KMS-11 (cell line): ENCODE measurements at regions not wholly inside any gene's neighbourhood (a gene's known extent, or its start where the extent isn't known, plus 50 kb on each side); places are given as distances from the start of the nearest gene placed in this dataset.
"Not testable (repeated sequence)": the region's sequence is repeated elsewhere in the genome, so short reads cannot be mapped to it uniquely, and the experiment has no call there.

Experiments used
- H2AFZ ChIP-seq: fragments of 200-600 bp; sonication (generic); 2 replicates; pipeline ENCODE4 v1.6.1; 2016; ENCODE audit warnings: antibody characterized with exemption, mixed run types, low read depth
- H3K27ac ChIP-seq: fragments of 200-600 bp; sonication (generic); 2 replicates; pipeline ENCODE4 v1.6.1; 2016; ENCODE audit warnings: mild to moderate bottlenecking, mixed run types
- H3K27me3 ChIP-seq: fragments of 200-600 bp; sonication (generic); 2 replicates; pipeline ENCODE4 v1.6.1; 2017; ENCODE audit warnings: mild to moderate bottlenecking, low read depth, mixed run types, moderate library complexity; ENCODE audit not compliant: insufficient read depth
- H3K36me3 ChIP-seq: fragments of 200-600 bp; sonication (generic); 2 replicates; pipeline ENCODE4 v1.6.1; 2017; ENCODE audit warnings: mild to moderate bottlenecking, mixed run types; ENCODE audit not compliant: insufficient read depth
- H3K4me1 ChIP-seq: fragments of 200-600 bp; sonication (generic); 2 replicates; pipeline ENCODE4 v1.6.1; 2016; ENCODE audit warnings: mild to moderate bottlenecking, low read depth, mixed run types; ENCODE audit not compliant: poor library complexity, severe bottlenecking
- H3K4me2 ChIP-seq: fragments of 200-600 bp; sonication (generic); 2 replicates; pipeline ENCODE4 v1.7.0; 2016; ENCODE audit warnings: mild to moderate bottlenecking, mixed run types
- H3K4me3 ChIP-seq: fragments of 200-600 bp; sonication (generic); IDR thresholded peaks from 2 replicates; pipeline ENCODE4 v1.6.1; 2017; ENCODE audit warnings: low read depth, low read length, mixed read lengths; ENCODE audit not compliant: insufficient read depth
- H3K79me2 ChIP-seq: fragments of 200-600 bp; sonication (generic); 2 replicates; pipeline ENCODE4 v1.6.1; 2016; ENCODE audit warnings: low read depth, mixed run types; ENCODE audit not compliant: insufficient read depth
- H3K9ac ChIP-seq: fragments of 200-600 bp; sonication (generic); 2 replicates; pipeline ENCODE4 v1.6.1; 2016; ENCODE audit warnings: mild to moderate bottlenecking, mixed run types
- H4K20me1 ChIP-seq: fragments of 200-600 bp; sonication (generic); 2 replicates; pipeline ENCODE4 v1.6.1; 2016; ENCODE audit warnings: mild to moderate bottlenecking, mixed run types; ENCODE audit not compliant: insufficient read depth
- CTCF ChIP-seq: fragments of 200-600 bp; sonication (generic); conservative IDR thresholded peaks from 2 replicates; pipeline ENCODE4 v1.6.1; 2017; ENCODE audit warnings: low read depth, mild to moderate bottlenecking, antibody characterized with exemption, low read length, moderate library complexity, mixed read lengths

DNA sequence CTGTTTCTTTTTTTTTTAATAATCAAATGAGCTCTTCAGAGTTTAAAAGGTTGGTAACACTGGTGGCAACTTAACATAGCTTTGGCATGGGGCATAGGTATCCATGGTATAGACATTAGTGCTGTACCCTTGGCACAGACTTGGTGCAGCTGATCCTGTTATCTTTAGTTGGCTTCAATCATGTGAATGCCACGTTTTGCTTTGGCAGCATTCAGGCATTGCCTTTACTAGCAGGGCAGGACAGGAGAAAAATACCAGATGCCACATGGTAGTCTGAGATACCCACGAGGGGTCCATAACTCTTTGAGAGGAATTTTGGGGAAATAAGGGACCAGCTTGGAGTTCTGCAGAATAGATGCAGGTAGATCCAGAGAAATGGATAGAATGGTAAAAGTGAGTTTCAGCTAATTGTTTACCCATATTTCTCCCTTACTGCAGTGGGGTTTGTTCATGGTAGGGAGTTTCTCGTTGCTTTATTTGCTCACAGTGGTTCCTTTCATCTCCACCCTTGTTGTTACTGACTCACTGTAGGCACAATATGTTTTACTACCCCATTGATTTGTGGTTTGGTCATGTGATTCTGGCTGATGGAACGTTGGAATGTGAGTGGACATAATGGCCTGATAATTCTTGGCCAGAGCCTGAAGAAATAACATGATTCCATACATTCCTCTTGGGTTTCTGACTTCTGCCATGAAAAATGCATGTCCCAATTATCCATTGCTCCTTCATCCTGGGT lies 342.7 kb downstream of the GLUD2 start:
- no peaks in the 10 kb centered on the region for H3K4me1 ChIP-seq

GRCh38 chrX:121405826-121406225 lies 358.4 kb downstream of the GLUD2 start:
- Histone ChIP-seq H3K36me3 (no peaks in the 10 kb centered on the region), H3K79me2 (no peaks in the 10 kb centered on the region), H3K9ac (no peak overlapping the region), H3K27me3 (no peaks in the 10 kb centered on the region), H3K4me3 (no peak overlapping the region), H3K4me2 (no peak overlapping the region), H3K4me1 (no peaks in the 10 kb centered on the region), H2AFZ (no peak overlapping the region), H4K20me1 (no peaks in the 10 kb centered on the region), H3K27ac (no peak overlapping the region)
- TF ChIP-seq CTCF, result no peak

More for the DNA sequence above, 342.7 kb downstream of the GLUD2 start:
- Histone ChIP-seq H3K36me3 (no peaks in the 10 kb centered on the region), H3K79me2 (no peaks in the 10 kb centered on the region), H3K9ac (no peak overlapping the region), H3K4me3 (no peak overlapping the region), H3K4me2 (no peak overlapping the region), H2AFZ (no peak overlapping the region), H3K27me3 (no peaks in the 10 kb centered on the region), H3K27ac (no peak overlapping the region), H4K20me1 (no peaks in the 10 kb centered on the region)
- TF ChIP-seq CTCF, result no peak

GRCh38 chrX:121407627-121408026 lies 360.2 kb downstream of the GLUD2 start:
- H3K4me3 ChIP-seq, result no peak overlapping the region
- no peaks in the 10 kb centered on the region for H3K4me1 ChIP-seq
- H3K9ac ChIP-seq, result no peak overlapping the region
- H2AFZ ChIP-seq, result no peak overlapping the region
- no peak for TF ChIP-seq CTCF
- H3K27ac ChIP-seq, result no peak overlapping the region
- no peaks in the 10 kb centered on the region for H3K27me3 ChIP-seq
- H4K20me1 ChIP-seq, result no peaks in the 10 kb centered on the region
- no peak overlapping the region for H3K4me2 ChIP-seq
- no peaks in the 10 kb centered on the region for H3K36me3 ChIP-seq
- H3K79me2 ChIP-seq, result no peaks in the 10 kb centered on the region

- H3K27me3 ChIP-seq, H3K27ac ChIP-seq, H3K36me3 ChIP-seq, H2AFZ ChIP-seq, H3K4me2 ChIP-seq, H3K4me1 ChIP-seq, H3K9ac ChIP-seq, H3K4me3 ChIP-seq, H3K79me2 ChIP-seq, H4K20me1 ChIP-seq: not testable (repeated sequence)
Measured at GRCh38 chrX:121431514-121431913, 384.1 kb downstream of the GLUD2 start.

DNA sequence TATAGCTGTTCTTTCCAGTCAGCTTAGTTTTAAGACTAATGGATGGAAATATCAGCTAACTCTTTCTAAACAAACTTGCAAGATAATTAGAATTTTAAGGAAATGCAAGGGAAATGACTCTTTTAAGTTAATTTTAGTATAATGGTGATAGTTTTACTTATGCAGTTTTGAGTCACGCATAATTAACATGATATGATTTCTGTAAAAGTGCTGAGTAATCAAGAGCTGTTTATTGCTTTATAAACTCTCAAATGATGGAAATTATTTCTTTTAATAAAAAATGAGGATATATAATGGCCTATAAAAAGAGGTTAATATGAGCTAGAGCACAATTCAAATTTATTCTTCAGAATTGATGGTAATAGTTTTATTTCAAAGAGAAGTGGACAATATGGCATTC lies 385.9 kb downstream of the GLUD2 start:
- no peaks in the 10 kb centered on the region for H3K79me2 ChIP-seq
- no peak overlapping the region for H2AFZ ChIP-seq
- H4K20me1 ChIP-seq, result no peaks in the 10 kb centered on the region
- H3K9ac ChIP-seq, result no peak overlapping the region
- no peak for TF ChIP-seq CTCF
- no peak overlapping the region for H3K4me2 ChIP-seq
- H3K27ac ChIP-seq, result no peak overlapping the region
- no peaks in the 10 kb centered on the region for H3K36me3 ChIP-seq
- H3K4me1 ChIP-seq, result no peaks in the 10 kb centered on the region
- H3K27me3 ChIP-seq, result no peaks in the 10 kb centered on the region
- no peak overlapping the region for H3K4me3 ChIP-seq

DNA sequence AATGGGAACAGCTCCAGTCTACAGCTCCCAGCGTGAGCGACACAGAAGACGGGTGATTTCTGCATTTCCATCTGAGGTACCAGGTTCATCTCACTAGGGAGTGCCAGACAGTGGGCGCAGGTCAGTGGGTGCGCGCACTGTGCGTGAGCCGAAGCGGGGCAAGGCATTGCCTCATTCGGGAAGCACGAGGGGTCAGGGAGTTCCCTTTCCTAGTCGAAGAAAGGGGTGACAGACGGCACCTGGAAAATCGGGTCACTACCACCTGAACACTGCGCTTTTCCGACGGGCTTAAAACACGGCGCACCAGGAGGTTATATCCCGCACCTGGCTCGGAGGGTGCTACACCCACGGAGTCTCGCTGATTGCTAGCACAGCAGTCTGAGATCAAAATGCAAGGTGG lies 390.3 kb downstream of the GLUD2 start:
- H3K4me1 ChIP-seq, H3K36me3 ChIP-seq, H3K4me2 ChIP-seq, H3K27ac ChIP-seq, H3K9ac ChIP-seq, H2AFZ ChIP-seq, H3K79me2 ChIP-seq, H3K4me3 ChIP-seq, H4K20me1 ChIP-seq, H3K27me3 ChIP-seq: not testable (repeated sequence)
